ENCODE measurements at regions not wholly inside any gene's neighbourhood (a gene's known extent, or its start where the extent isn't known, plus 50 kb on each side); places are given as distances from the start of the nearest gene placed in this dataset.

DNA sequence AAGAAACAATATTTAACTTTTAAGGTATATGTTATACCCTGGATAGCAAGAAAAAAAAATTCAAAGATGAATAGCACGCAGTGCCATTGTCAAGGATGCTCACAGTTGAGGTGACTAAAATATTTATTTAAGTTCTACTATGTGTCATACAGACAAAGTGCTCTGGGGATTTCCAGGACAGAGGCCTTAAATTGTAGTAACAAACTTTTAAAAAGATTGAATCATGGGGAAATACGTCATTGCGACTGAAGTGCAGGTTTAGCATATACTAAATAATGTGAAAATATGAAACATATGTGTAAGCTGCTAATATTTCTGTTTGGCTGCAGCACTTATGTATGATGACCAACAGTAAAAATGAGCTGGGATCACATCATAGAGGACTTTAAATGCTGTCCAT is 748.0 kb upstream of the PCDH7 start:
- ChIA-PET CTCF (interaction anchor here (0.8 kb wide), 1 partner anchor 595 kb away, joined by 3 read pairs; no protein-coding TSS in a partner anchor), POLR2A (no interaction called here)
- no peaks in the 10 kb centered on the region for H3K9me3 ChIP-seq (replicated peaks; ENCODE audit: control insufficient read depth, insufficient read depth, low read length)
- H4K20me1 ChIP-seq (replicated peaks; ENCODE audit: control insufficient read depth, extremely low read depth, insufficient read depth, low read length): no peaks in the 10 kb centered on the region
- no peaks in the 10 kb centered on the region for H3K9me1 ChIP-seq (replicated peaks; ENCODE audit: control insufficient read depth, extremely low read depth, insufficient read depth, low read length)
- FAIRE-seq (no peak), DNase-seq (ENCODE audit: low read depth, low spot score) (no peak)
- intact Hi-C loops (cut with micrococcal nuclease): no loop called here
- H3K27me3 ChIP-seq (ENCODE audit: control insufficient read depth in 2 of 2, insufficient read depth in 2 of 2, low read length in 2 of 2): no peaks in the 10 kb centered on the region
- H3K4me2 ChIP-seq (ENCODE audit: insufficient read depth, low read length): no peak overlapping the region
- no TSS peak for BruUV-seq (replicated peaks)
- H3K36me3 ChIP-seq (ENCODE audit: control insufficient read depth in 2 of 2, extremely low read depth in 1 of 2, insufficient read depth in 2 of 2, low read length in 2 of 2): no peaks in the 10 kb centered on the region
- H3K27ac ChIP-seq (ENCODE audit: insufficient read depth, low read depth, low read length): no peak overlapping the region
- H3K9ac ChIP-seq (replicated peaks; ENCODE audit: extremely low read depth, insufficient read depth, low read length): no peak overlapping the region
- no peak overlapping the region for H3K4me3 ChIP-seq (replicated peaks in 1 of 3; ENCODE audit: insufficient read depth in 1 of 3, low read depth in 1 of 3, low read length in 3 of 3)
- H3K4me1 ChIP-seq (ENCODE audit: control insufficient read depth, extremely low read depth, insufficient read depth, low read length): no peaks in the 10 kb centered on the region
- dilution Hi-C loops (cut with MboI; ENCODE audit: extremely low pct_ligation_motif_present, low sequenced_read_pairs): no loop called here
- TF ChIP-seq EZH2 (IDR thresholded peaks at IDR 0.05; ENCODE audit: borderline replicate concordance, low read depth, low read length, severe bottlenecking) (no peak), GATA2 (IDR thresholded peaks at IDR 0.05; ENCODE audit: insufficient read depth, insufficient read length, low read depth, low read length) (no peak), FOS (IDR thresholded peaks at IDR 0.05; ENCODE audit: borderline replicate concordance, insufficient read depth, low read length) (no peak), JUN (IDR thresholded peaks at IDR 0.05; ENCODE audit: borderline replicate concordance, insufficient read depth, insufficient read length, low read depth) (no peak), POLR2A (IDR thresholded peaks at IDR 0.05; ENCODE audit: low read depth, low read length) (no peak), MYC (IDR thresholded peaks at IDR 0.05; ENCODE audit: low read depth, low read length) (no peak), POLR2AphosphoS5 (IDR thresholded peaks at IDR 0.05; ENCODE audit: insufficient read depth, low read depth, low read length) (no peak)
- TF ChIP-seq, protein P1, sequence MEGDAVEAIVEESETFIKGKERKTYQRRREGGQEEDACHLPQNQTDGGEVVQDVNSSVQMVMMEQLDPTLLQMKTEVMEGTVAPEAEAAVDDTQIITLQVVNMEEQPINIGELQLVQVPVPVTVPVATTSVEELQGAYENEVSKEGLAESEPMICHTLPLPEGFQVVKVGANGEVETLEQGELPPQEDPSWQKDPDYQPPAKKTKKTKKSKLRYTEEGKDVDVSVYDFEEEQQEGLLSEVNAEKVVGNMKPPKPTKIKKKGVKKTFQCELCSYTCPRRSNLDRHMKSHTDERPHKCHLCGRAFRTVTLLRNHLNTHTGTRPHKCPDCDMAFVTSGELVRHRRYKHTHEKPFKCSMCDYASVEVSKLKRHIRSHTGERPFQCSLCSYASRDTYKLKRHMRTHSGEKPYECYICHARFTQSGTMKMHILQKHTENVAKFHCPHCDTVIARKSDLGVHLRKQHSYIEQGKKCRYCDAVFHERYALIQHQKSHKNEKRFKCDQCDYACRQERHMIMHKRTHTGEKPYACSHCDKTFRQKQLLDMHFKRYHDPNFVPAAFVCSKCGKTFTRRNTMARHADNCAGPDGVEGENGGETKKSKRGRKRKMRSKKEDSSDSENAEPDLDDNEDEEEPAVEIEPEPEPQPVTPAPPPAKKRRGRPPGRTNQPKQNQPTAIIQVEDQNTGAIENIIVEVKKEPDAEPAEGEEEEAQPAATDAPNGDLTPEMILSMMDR (IDR thresholded peaks at IDR 0.05; ENCODE audit: extremely low read depth in 1 of 2, insufficient read depth in 1 of 2, low read depth in 1 of 2, low read length in 2 of 2): no peak
- TF ChIP-seq, protein P2, sequence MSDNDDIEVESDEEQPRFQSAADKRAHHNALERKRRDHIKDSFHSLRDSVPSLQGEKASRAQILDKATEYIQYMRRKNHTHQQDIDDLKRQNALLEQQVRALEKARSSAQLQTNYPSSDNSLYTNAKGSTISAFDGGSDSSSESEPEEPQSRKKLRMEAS (IDR thresholded peaks at IDR 0.05; ENCODE audit: insufficient read depth, insufficient read length): no peak
- H3K79me2 ChIP-seq (ENCODE audit: control insufficient read depth, insufficient read depth, low read length): no peaks in the 10 kb centered on the region
- H2AFZ ChIP-seq (ENCODE audit: low read depth, low read length): no peak overlapping the region

All from endothelial cell of umbilical vein (primary cell).